SKM-1 treated with dmso at 0.1 percent for 144 hours (cell line): ENCODE measurements at regions not wholly inside any gene's neighbourhood (a gene's known extent, or its start where the extent isn't known, plus 50 kb on each side); places are given as distances from the start of the nearest gene placed in this dataset.
"Not testable (repeated sequence)": the region's sequence is repeated elsewhere in the genome, so short reads cannot be mapped to it uniquely, and the experiment has no call there.

ENCODE experiments used
- DNase-seq: peaks from one replicate; lab custom pipeline; 2025; ENCODE audit not compliant: unreplicated experiment; lab: John Stamatoyannopoulos, UW

GRCh38 chr4:126097155-126097799 is 782.5 kb downstream of the FAT4 start:
- no peak for DNase-seq

- DNase-seq, result peak; percentile 17
Measured at GRCh38 chr4:126106658-126107057, 791.9 kb downstream of the FAT4 start.

- DNase-seq, result no peak
Measured at GRCh38 chr4:126109836-126110235, 795.1 kb downstream of the FAT4 start.

- no peak for DNase-seq
Measured at GRCh38 chr4:126113058-126113457, 798.3 kb downstream of the FAT4 start.

- no peak for DNase-seq
Measured at GRCh38 chr4:126123611-126124325, 809.0 kb downstream of the FAT4 start.

- DNase-seq, result no peak
Measured at GRCh38 chr4:126124818-126125217, 810.1 kb downstream of the FAT4 start.

- no peak for DNase-seq
Measured at GRCh38 chr4:126130215-126130614, 815.5 kb downstream of the FAT4 start.

- DNase-seq, result no peak
Measured at GRCh38 chr4:126136922-126137781, 822.4 kb downstream of the FAT4 start.

- DNase-seq, result no peak
Measured at GRCh38 chr4:126137782-126138170, 823.0 kb downstream of the FAT4 start.

- DNase-seq, result no peak
Measured at GRCh38 chr4:126144543-126145237, 829.9 kb downstream of the FAT4 start.

- no peak for DNase-seq
Measured at GRCh38 chr4:126168484-126168883, 853.7 kb downstream of the FAT4 start.

GRCh38 chr4:126172126-126172525 is 857.4 kb downstream of the FAT4 start:
- peak; percentile 32 for DNase-seq

- no peak for DNase-seq
Measured at GRCh38 chr4:126174627-126175026, 859.9 kb downstream of the FAT4 start.

GRCh38 chr4:126180642-126181041 is 865.9 kb downstream of the FAT4 start:
- no peak for DNase-seq

- DNase-seq, result no peak
Measured at GRCh38 chr4:126182336-126182735, 867.6 kb downstream of the FAT4 start.

GRCh38 chr4:126182786-126183185 is 868.0 kb downstream of the FAT4 start:
- DNase-seq, result no peak

- DNase-seq, result no peak
Measured at GRCh38 chr4:126183206-126183605, 868.5 kb downstream of the FAT4 start.

- no peak for DNase-seq
Measured at GRCh38 chr4:126191536-126191935, 876.8 kb downstream of the FAT4 start.

- no peak for DNase-seq
Measured at GRCh38 chr4:126192506-126192905, 877.8 kb downstream of the FAT4 start.

GRCh38 chr4:126201251-126202138 is 886.7 kb downstream of the FAT4 start:
- not testable (repeated sequence) for DNase-seq
